Trophoblast cell (in vitro differentiated cells and primary cell): ENCODE measurements at regions not wholly inside any gene's neighbourhood (a gene's known extent, or its start where the extent isn't known, plus 50 kb on each side); places are given as distances from the start of the nearest gene placed in this dataset.

ENCODE experiments used
- DNase-seq, 2 donors: peaks; one replicate each; pipeline ENCODE4 v3.0.0-alpha.2; 2016
- H2AFZ ChIP-seq: 2 replicates; pipeline ENCODE4 v1.6.1; 2013; ENCODE audit warnings: low read length, moderate library complexity, mild to moderate bottlenecking; ENCODE audit not compliant: insufficient read depth, poor library complexity
- H2AK5ac ChIP-seq: 2 replicates; pipeline ENCODE4 v1.6.1; 2013; ENCODE audit warnings: mild to moderate bottlenecking, low read length
- H2BK120ac ChIP-seq: 2 replicates; pipeline ENCODE4 v1.6.1; 2013; ENCODE audit warnings: low read length, mild to moderate bottlenecking, moderate library complexity; ENCODE audit not compliant: insufficient read depth, poor library complexity
- H2BK12ac ChIP-seq: 2 replicates; pipeline ENCODE4 v1.6.1; 2013; ENCODE audit warnings: mild to moderate bottlenecking, low read length, moderate library complexity
- H2BK5ac ChIP-seq: 2 replicates; pipeline ENCODE4 v1.6.1; 2013; ENCODE audit warnings: low read length, low read depth, moderate library complexity, mild to moderate bottlenecking; ENCODE audit not compliant: poor library complexity
- H3K14ac ChIP-seq: 2 replicates; pipeline ENCODE4 v1.6.1; 2013; ENCODE audit warnings: mild to moderate bottlenecking, low read length
- H3K18ac ChIP-seq: 2 replicates; pipeline ENCODE4 v1.6.1; 2013; ENCODE audit warnings: mild to moderate bottlenecking, low read length
- H3K23ac ChIP-seq: 2 replicates; pipeline ENCODE4 v1.6.1; 2013; ENCODE audit warnings: low read length
- H3K27ac ChIP-seq: 2 replicates; pipeline ENCODE4 v1.5.1; 2013; ENCODE audit warnings: low read depth, mild to moderate bottlenecking, inconsistent platforms, low read length, moderate library complexity
- H3K27me3 ChIP-seq: 2 replicates; pipeline ENCODE4 v1.6.1; 2013; ENCODE audit warnings: inconsistent platforms, mild to moderate bottlenecking, low read length, moderate library complexity; ENCODE audit not compliant: insufficient read depth
- H3K36me3 ChIP-seq, 2 experiments: 1 replicate in 1 of 2; 2 replicates in 1 of 2; pipeline ENCODE4 v1.6.1; 2013; ENCODE audit warnings: low read length in 2 of 2, mild to moderate bottlenecking in 2 of 2, moderate library complexity in 1 of 2; ENCODE audit not compliant: insufficient read depth in 2 of 2, control insufficient read depth in 1 of 2
- H3K4ac ChIP-seq: 2 replicates; pipeline ENCODE4 v1.6.1; 2013; ENCODE audit warnings: low read depth, mild to moderate bottlenecking, low read length, moderate library complexity
- H3K4me1 ChIP-seq, 2 experiments: 1 replicate in 1 of 2; 2 replicates in 1 of 2; pipeline ENCODE4 v1.6.1; 2013; ENCODE audit warnings: low read length in 2 of 2, mild to moderate bottlenecking in 2 of 2, moderate library complexity in 1 of 2; ENCODE audit not compliant: insufficient read depth in 2 of 2, control insufficient read depth in 1 of 2
- H3K4me2 ChIP-seq: 2 replicates; pipeline ENCODE4 v1.6.1; 2013; ENCODE audit warnings: inconsistent platforms, mild to moderate bottlenecking, low read length, moderate library complexity
- H3K4me3 ChIP-seq: 2 replicates; pipeline ENCODE4 v1.5.1; 2013; ENCODE audit warnings: mild to moderate bottlenecking, low read depth, low read length, inconsistent platforms
- H3K79me1 ChIP-seq: one replicate; pipeline ENCODE4 v1.6.1; 2013; ENCODE audit warnings: low read length
- H3K79me2 ChIP-seq: 2 replicates; pipeline ENCODE4 v1.6.1; 2013; ENCODE audit warnings: low read length, mild to moderate bottlenecking; ENCODE audit not compliant: control insufficient read depth, insufficient read depth, poor library complexity
- H3K9ac ChIP-seq: 2 replicates; pipeline ENCODE4 v1.6.1; 2013; ENCODE audit warnings: mild to moderate bottlenecking, low read length
- H3K9me3 ChIP-seq: 2 replicates; pipeline ENCODE4 v1.6.1; 2013; ENCODE audit warnings: low read depth, mild to moderate bottlenecking, control low read depth, inconsistent platforms, low read length; ENCODE audit not compliant: insufficient read depth
- H4K12ac ChIP-seq: 2 replicates; pipeline ENCODE4 v1.6.1; 2013; ENCODE audit warnings: low read depth, mild to moderate bottlenecking, low read length, moderate library complexity
- H4K8ac ChIP-seq: 2 replicates; pipeline ENCODE4 v1.6.1; 2013; ENCODE audit warnings: low read depth, mild to moderate bottlenecking, low read length, moderate library complexity
- H4K91ac ChIP-seq: one replicate; pipeline ENCODE4 v1.6.1; 2013; ENCODE audit warnings: low read depth, mild to moderate bottlenecking, low read length, moderate library complexity
- WGBS: extraction: QIAGEN DNeasy Blood & Tissue Kit; methylation state at CpG from one replicate; pipeline ENCODE4 v1.1.7; 2013; ENCODE audit warnings: missing lambda C conversion rate; ENCODE audit not compliant: insufficient read length, insufficient coverage; ENCODE audit errors: extremely low coverage; 5-methylcytosine and 5-hydroxymethylcytosine counted together

DNA sequence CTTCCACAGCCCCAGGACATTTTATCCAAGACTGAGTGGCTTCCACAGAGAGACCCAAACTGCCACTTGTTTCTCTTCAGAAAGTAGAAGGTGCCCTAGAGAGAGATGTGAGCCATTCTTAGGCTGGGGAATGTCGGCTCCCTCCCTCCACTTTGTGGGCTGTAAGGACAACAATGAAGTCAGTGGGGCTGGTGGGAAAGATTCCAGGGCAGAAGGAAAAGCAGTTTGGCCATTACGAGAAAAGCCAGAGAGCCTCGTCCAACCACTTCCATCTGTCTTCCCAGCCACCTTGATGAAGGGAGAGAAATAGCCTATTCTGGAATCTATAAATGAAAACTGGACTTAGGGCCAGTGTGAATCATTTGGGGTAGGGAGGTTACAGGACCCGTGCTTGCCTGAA, 382.5 kb downstream of the NXPE2 start:
- no peaks in the 10 kb centered on the region for H3K79me1 ChIP-seq
- no peak overlapping the region for H3K23ac ChIP-seq
- H2BK120ac ChIP-seq = no peak overlapping the region
- H3K4me1 ChIP-seq = no peaks in the 10 kb centered on the region
- no CpG with 5 or more reads among the region's 4 CpGs for WGBS
- H4K91ac ChIP-seq = no peak overlapping the region
- no peaks in the 10 kb centered on the region for H3K36me3 ChIP-seq
- no peak overlapping the region for H3K4me2 ChIP-seq
- H2AFZ ChIP-seq = no peak overlapping the region
- H3K79me2 ChIP-seq = no peaks in the 10 kb centered on the region
- no peak overlapping the region for H2BK5ac ChIP-seq
- no peak overlapping the region for H2AK5ac ChIP-seq
- H3K9me3 ChIP-seq = peaks cover 6% of the 10 kb centered on the region
- H4K8ac ChIP-seq = no peak overlapping the region
- no peak overlapping the region for H3K4ac ChIP-seq
- no peak overlapping the region for H3K4me3 ChIP-seq
- H3K27ac ChIP-seq = no peak overlapping the region
- no peaks in the 10 kb centered on the region for H3K27me3 ChIP-seq
- H4K12ac ChIP-seq = no peak overlapping the region
- DNase-seq = no peak
- H3K9ac ChIP-seq = no peak overlapping the region
- H2BK12ac ChIP-seq = no peak overlapping the region
- no peak overlapping the region for H3K14ac ChIP-seq
- no peak overlapping the region for H3K18ac ChIP-seq

DNA sequence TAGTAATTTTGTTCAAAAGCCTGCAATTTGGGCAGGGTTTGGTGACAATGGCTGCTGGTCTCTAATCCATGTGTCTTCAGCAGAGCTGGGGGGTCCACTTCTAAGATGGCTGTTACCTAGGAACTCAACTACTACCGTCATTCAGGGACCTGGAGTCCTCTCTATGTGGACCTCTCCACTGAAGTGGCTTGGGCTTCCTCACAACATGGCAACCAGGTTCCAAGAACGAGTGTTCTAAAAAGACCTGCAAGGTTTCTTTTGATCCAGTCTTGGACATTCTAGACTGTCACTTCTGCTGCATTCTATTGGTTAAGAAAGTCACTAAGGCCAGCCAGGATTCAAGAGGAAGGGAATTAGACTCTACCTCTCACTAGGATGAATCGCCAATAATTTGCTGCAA, 387.0 kb downstream of the NXPE2 start:
- H3K4me3 ChIP-seq = no peak overlapping the region
- WGBS = no CpG with 5 or more reads among the region's 3 CpGs

GRCh38 chr11:115065830-115066664, 387.7 kb downstream of the NXPE2 start:
- H3K14ac ChIP-seq = no peak overlapping the region
- no peak overlapping the region for H2AK5ac ChIP-seq
- no peak overlapping the region for H3K4me3 ChIP-seq
- no peak overlapping the region for H3K27ac ChIP-seq
- H2BK12ac ChIP-seq = no peak overlapping the region
- DNase-seq = no peak
- no peak overlapping the region for H3K23ac ChIP-seq
- no peaks in the 10 kb centered on the region for H3K27me3 ChIP-seq
- H4K12ac ChIP-seq = no peak overlapping the region
- no peak overlapping the region for H4K91ac ChIP-seq
- no peaks in the 10 kb centered on the region for H3K79me1 ChIP-seq
- no CpG with 5 or more reads among the region's 9 CpGs for WGBS
- no peak overlapping the region for H3K4ac ChIP-seq
- H3K79me2 ChIP-seq = no peaks in the 10 kb centered on the region
- no peak overlapping the region for H3K9ac ChIP-seq
- no peaks in the 10 kb centered on the region for H3K4me1 ChIP-seq
- no peak overlapping the region for H2AFZ ChIP-seq
- H4K8ac ChIP-seq = no peak overlapping the region
- H3K18ac ChIP-seq = no peak overlapping the region
- no peak overlapping the region for H3K4me2 ChIP-seq
- no peaks in the 10 kb centered on the region for H3K36me3 ChIP-seq
- no peak overlapping the region for H2BK5ac ChIP-seq
- no peak overlapping the region for H2BK120ac ChIP-seq
- H3K9me3 ChIP-seq = no peaks in the 10 kb centered on the region

More for the DNA sequence above, 387.0 kb downstream of the NXPE2 start:
- Histone ChIP-seq H4K8ac (no peak overlapping the region), H3K79me1 (no peaks in the 10 kb centered on the region), H3K23ac (no peak overlapping the region), H2BK120ac (no peak overlapping the region), H2BK12ac (no peak overlapping the region), H3K9ac (no peak overlapping the region), H3K4ac (no peak overlapping the region), H3K4me1 (no peaks in the 10 kb centered on the region), H2BK5ac (no peak overlapping the region), H3K27ac (no peak overlapping the region), H3K36me3 (no peaks in the 10 kb centered on the region), H2AK5ac (no peak overlapping the region), H3K4me2 (no peak overlapping the region), H3K14ac (no peak overlapping the region), H3K27me3 (no peaks in the 10 kb centered on the region), H4K12ac (no peak overlapping the region), H3K9me3 (no peaks in the 10 kb centered on the region), H4K91ac (no peak overlapping the region), H3K79me2 (no peaks in the 10 kb centered on the region), H2AFZ (no peak overlapping the region), H3K18ac (no peak overlapping the region)
- no peak for DNase-seq

DNA sequence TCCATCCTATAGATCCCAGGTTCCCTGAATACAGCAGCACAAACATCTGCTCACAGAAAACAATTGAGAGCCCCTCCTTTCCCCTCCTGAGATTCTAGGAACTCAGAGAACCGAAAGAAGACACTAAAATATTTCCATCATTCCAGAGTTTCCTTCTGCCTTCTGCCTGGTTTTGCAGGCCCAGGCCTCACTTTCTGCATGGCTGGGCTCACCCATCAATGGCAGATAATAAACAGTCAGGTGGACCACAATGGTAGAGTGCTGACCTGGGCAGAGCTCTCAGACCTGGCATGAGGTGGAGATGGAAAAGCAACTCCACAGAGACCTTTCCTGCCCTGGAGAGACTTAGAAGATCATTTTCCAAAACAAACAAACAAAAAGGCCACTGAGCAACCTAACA, 389.1 kb downstream of the NXPE2 start:
- DNase-seq = no peak
- no peak overlapping the region for H3K27ac ChIP-seq
- H3K9ac ChIP-seq = no peak overlapping the region
- no peak overlapping the region for H3K18ac ChIP-seq
- no peak overlapping the region for H3K4ac ChIP-seq
- no peak overlapping the region for H2AFZ ChIP-seq
- H3K27me3 ChIP-seq = no peaks in the 10 kb centered on the region
- H3K9me3 ChIP-seq = no peaks in the 10 kb centered on the region
- H3K4me2 ChIP-seq = no peak overlapping the region
- no peak overlapping the region for H3K23ac ChIP-seq
- H2BK5ac ChIP-seq = no peak overlapping the region
- no peaks in the 10 kb centered on the region for H3K79me2 ChIP-seq
- no peak overlapping the region for H4K12ac ChIP-seq
- H3K79me1 ChIP-seq = no peaks in the 10 kb centered on the region
- H4K91ac ChIP-seq = no peak overlapping the region
- H3K4me3 ChIP-seq = no peak overlapping the region
- H2AK5ac ChIP-seq = no peak overlapping the region
- H4K8ac ChIP-seq = no peak overlapping the region
- no peak overlapping the region for H3K14ac ChIP-seq
- no CpG with 5 or more reads among the region's 1 CpG for WGBS
- H3K36me3 ChIP-seq = no peaks in the 10 kb centered on the region
- H2BK120ac ChIP-seq = no peak overlapping the region
- no peak overlapping the region for H2BK12ac ChIP-seq
- H3K4me1 ChIP-seq = no peaks in the 10 kb centered on the region
